HepG2 (cell line): ENCODE measurements at regions not wholly inside any gene's neighbourhood (a gene's known extent, or its start where the extent isn't known, plus 50 kb on each side); places are given as distances from the start of the nearest gene placed in this dataset.

Experiments used
- ATAC-seq: fragments of 200-7000 bp; cut with Tn5 transposase; 3 replicates; pipeline ENCODE4 v1.9.1; 2020; ENCODE audit warnings: mild to moderate bottlenecking, moderate library complexity
- BruUV-seq: library from RNA; stranded (reverse); fragments of 400-500 nt; replicated peaks from 2 replicates; lab custom pipeline; 2021; lab: Mats Ljungman, UMichigan
- CTCF ChIA-PET: fragments of 300-600 bp; formaldehyde crosslinking; extraction: SDS; loops from one replicate; lab custom pipeline; 2021; ENCODE audit warnings: low total read pairs, inconsistent platforms, low intra/inter-chr PET ratio; lab: Yijun Ruan, JAX
- POLR2A ChIA-PET: fragments of 350-600 bp; sonication (Branson Sonifier 250); formaldehyde crosslinking; loops from one replicate; lab custom pipeline; 2020; ENCODE audit warnings: antibody characterized with exemption, inconsistent platforms; lab: Yijun Ruan, JAX
- DNase-seq: peaks from one replicate; pipeline ENCODE4 v3.0.0-alpha.2; 2015; ENCODE audit warnings: low spot score
- FAIRE-seq: peaks from 3 replicates; lab custom pipeline; 2011; peaks lifted over from hg19 to GRCh38; lab: Jason Lieb, UNC
- H2AFZ ChIP-seq: one replicate; pipeline ENCODE4 v1.6.1; 2011; ENCODE audit warnings: low read length, inconsistent platforms
- H3K27ac ChIP-seq: fragments of 300-600 bp; 3 replicates; pipeline ENCODE4 v1.8.0; 2011; ENCODE audit warnings: mixed run types, mild to moderate bottlenecking, mixed read lengths, low read length, inconsistent platforms; ENCODE audit not compliant: insufficient read depth; ENCODE audit errors: extremely low read length
- H3K27me3 ChIP-seq, 2 experiments: fragments of 200-600 bp in 1 of 2; 2 replicates in 1 of 2; 3 replicates in 1 of 2; pipeline versions ENCODE4 v1.6.0 to v1.8.0; 2011; ENCODE audit warnings: low read length in 2 of 2, mild to moderate bottlenecking in 2 of 2, moderate library complexity in 2 of 2, inconsistent platforms in 1 of 2; ENCODE audit not compliant: insufficient read depth in 2 of 2, control insufficient read depth in 1 of 2
- H3K36me3 ChIP-seq, 2 experiments: fragments of 200-600 bp in 1 of 2; replicated peaks in 1 of 2; 2 replicates in 1 of 2; 3 replicates in 1 of 2; pipeline versions ENCODE4 v1.5.1 to v1.8.0; 2011; ENCODE audit warnings: low read length in 2 of 2, inconsistent platforms in 1 of 2; ENCODE audit not compliant: insufficient read depth in 2 of 2, control insufficient read depth in 1 of 2
- H3K4me1 ChIP-seq: 2 replicates; pipeline ENCODE4 v1.5.1; 2012; ENCODE audit warnings: low read length, inconsistent platforms; ENCODE audit not compliant: insufficient read depth
- H3K4me2 ChIP-seq: 2 replicates; pipeline ENCODE4 v1.6.0; 2011; ENCODE audit warnings: low read depth, low read length, inconsistent platforms
- H3K4me3 ChIP-seq, 3 experiments: fragments of 200-600 bp in 1 of 3; sonication (generic), shearing (Covaris generic) in 1 of 3; replicated peaks in 1 of 3; 2 replicates each; pipeline ENCODE4 v1.5.1; 2011 to 2016; ENCODE audit warnings: low read length in 3 of 3, inconsistent platforms in 2 of 3, low read depth in 2 of 3, mild to moderate bottlenecking in 2 of 3, control low read depth in 1 of 3, mixed read lengths in 1 of 3; ENCODE audit not compliant: insufficient read depth in 1 of 3
- H3K79me2 ChIP-seq: one replicate; pipeline ENCODE4 v1.6.1; 2011; ENCODE audit warnings: low read length, inconsistent platforms; ENCODE audit not compliant: insufficient read depth
- H3K9ac ChIP-seq: 2 replicates; pipeline ENCODE4 v1.6.0; 2011; ENCODE audit warnings: mild to moderate bottlenecking, low read depth, low read length, inconsistent platforms; ENCODE audit not compliant: insufficient read depth
- H3K9me3 ChIP-seq: 2 replicates; pipeline ENCODE4 v1.5.1; 2012; ENCODE audit warnings: mild to moderate bottlenecking, low read length
- H4K20me1 ChIP-seq: 2 replicates; pipeline ENCODE4 v1.6.0; 2011; ENCODE audit warnings: inconsistent platforms, mild to moderate bottlenecking, low read length, moderate library complexity; ENCODE audit not compliant: insufficient read depth
- AKAP8 ChIP-seq: sonication (generic); formaldehyde crosslinking; IDR thresholded peaks from 2 replicates; pipeline ENCODE4 v1.5.1; 2020; ENCODE audit warnings: mild to moderate bottlenecking, missing genetic modification reagents
- DNMT3B ChIP-seq: conservative IDR thresholded peaks from 2 replicates; pipeline ENCODE4 v1.6.1; 2016; ENCODE audit warnings: missing biosample characterization, control low read depth
- MAFF ChIP-seq: IDR thresholded peaks from 2 replicates; pipeline ENCODE4 v1.6.1; 2011; ENCODE audit warnings: low read depth, low read length, improper control_type of control experiment
- MAFK ChIP-seq, 2 experiments: IDR thresholded peaks in 1 of 2; conservative IDR thresholded peaks in 1 of 2; 2 replicates each; pipeline ENCODE4 v1.6.1; 2011; ENCODE audit warnings: improper control_type of control experiment in 2 of 2, low read length in 2 of 2
- SATB2 ChIP-seq: sonication (generic); formaldehyde crosslinking; IDR thresholded peaks from 2 replicates; pipeline ENCODE4 v1.5.0; 2020; ENCODE audit warnings: missing genetic modification reagents
- ZBTB21 ChIP-seq: sonication (generic); formaldehyde crosslinking; IDR thresholded peaks from 2 replicates; pipeline ENCODE4 v1.4.0; 2020; ENCODE audit warnings: missing genetic modification reagents
- ZFP36L1 ChIP-seq: sonication (generic); formaldehyde crosslinking; IDR thresholded peaks from 2 replicates; pipeline ENCODE4 v1.8.0; 2022; ENCODE audit warnings: mild to moderate bottlenecking, missing genetic modification reagents, moderate library complexity
- ZNF256 ChIP-seq: sonication (generic); formaldehyde crosslinking; conservative IDR thresholded peaks from 2 replicates; pipeline ENCODE4 v1.4.0; 2020; ENCODE audit warnings: missing genetic modification reagents
- ZNF550 ChIP-seq: sonication (generic); formaldehyde crosslinking; IDR thresholded peaks from 2 replicates; pipeline ENCODE4 v1.4.0; 2020; ENCODE audit warnings: mild to moderate bottlenecking, missing genetic modification reagents, borderline replicate concordance
- ZNF747 ChIP-seq: sonication (generic); formaldehyde crosslinking; IDR thresholded peaks from 2 replicates; pipeline ENCODE4 v1.8.1; 2023; ENCODE audit warnings: missing genetic modification reagents, mild to moderate bottlenecking, borderline replicate concordance
- WGBS: methylation state at CpG from one replicate; pipeline ENCODE4 v1.1.6; 2017; ENCODE audit warnings: low lambda C conversion rate; 5-methylcytosine and 5-hydroxymethylcytosine counted together
- in situ Hi-C: cut with HindIII; loops from 2 replicates; pipeline ENCODE4 v1.10.0; 2017; ENCODE audit warnings: low pct_unique_long_range_greater_than_20kb; ENCODE audit not compliant: extremely low pct_ligation_motif_present
- intact Hi-C: fragments of 100-400 bp; cut with micrococcal nuclease; formaldehyde crosslinking; loops from one replicate; pipeline ENCODE4 v1.10.0; 2022; ENCODE audit not compliant: unreplicated experiment
- TF ChIP-seq, protein P1 (sequence below): sonication (generic); formaldehyde crosslinking; IDR thresholded peaks from 2 replicates; pipeline ENCODE4 v1.4.0; 2020; ENCODE audit warnings: missing genetic modification reagents, borderline replicate concordance
- TF ChIP-seq, protein P2 (sequence below): sonication (generic); formaldehyde crosslinking; conservative IDR thresholded peaks from 2 replicates; pipeline ENCODE4 v1.5.0; 2020; ENCODE audit warnings: missing genetic modification reagents

DNA sequence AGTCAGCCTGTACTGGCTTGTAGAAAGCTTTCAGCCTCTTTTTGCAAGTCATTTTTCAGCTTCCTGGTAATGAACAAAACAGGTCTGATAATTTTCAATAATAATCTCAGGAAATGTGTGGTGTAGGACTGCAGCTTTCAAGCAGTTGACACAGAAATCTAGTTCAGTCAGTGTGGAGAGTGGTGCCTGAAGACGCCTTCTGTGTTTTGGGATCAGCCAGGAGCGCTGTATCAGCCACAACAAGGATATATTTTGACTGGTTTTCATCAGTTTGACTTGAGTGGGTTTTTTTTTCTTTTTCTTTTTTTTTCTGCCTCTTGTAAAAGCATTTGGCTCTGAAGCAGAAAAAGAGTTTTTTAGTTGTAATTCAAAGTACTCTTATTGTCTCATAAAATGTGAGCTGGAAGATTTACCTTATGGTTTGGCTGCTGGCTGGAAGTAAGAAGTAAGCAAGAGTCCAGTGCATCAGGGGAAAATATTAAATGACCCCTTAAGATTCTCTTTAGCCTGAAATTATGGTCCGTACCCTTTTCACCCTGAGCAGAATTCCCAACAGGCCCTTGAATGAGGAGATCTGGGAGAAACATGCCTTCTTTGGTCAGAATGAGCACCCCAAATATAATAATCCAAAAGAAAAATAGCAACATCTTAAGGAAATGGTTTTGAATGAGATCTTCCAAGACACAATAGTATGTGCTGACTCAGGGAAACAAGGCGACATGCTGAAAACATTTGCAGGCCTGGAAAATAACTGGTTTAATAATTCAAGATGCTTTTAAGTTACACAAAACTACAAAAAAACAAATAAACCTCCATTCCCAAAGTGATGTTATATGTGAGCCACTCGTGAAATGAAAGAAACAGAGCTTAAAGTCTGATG lies 332.7 kb upstream of the ADAMTS9 start:
- H3K4me1 ChIP-seq, result peaks cover 14% of the 10 kb centered on the region; the same call in 1 of the 2 replicates
- no TSS peak for BruUV-seq
- no peak overlapping the region for H3K4me3 ChIP-seq
- in situ Hi-C loops (no loop called here), intact Hi-C loops (no loop called here)
- H3K27ac ChIP-seq, result no peak overlapping the region
- no peaks in the 10 kb centered on the region for H4K20me1 ChIP-seq
- FAIRE-seq (no peak), DNase-seq (no peak), ATAC-seq (no peak)
- no peaks in the 10 kb centered on the region for H3K9me3 ChIP-seq
- H3K27me3 ChIP-seq, result no peaks in the 10 kb centered on the region
- H3K9ac ChIP-seq, result no peak overlapping the region
- no peak overlapping the region for H2AFZ ChIP-seq
- H3K79me2 ChIP-seq, result no peaks in the 10 kb centered on the region
- H3K36me3 ChIP-seq, result no peaks in the 10 kb centered on the region
- no peak overlapping the region for H3K4me2 ChIP-seq
- TF ChIP-seq MAFF, result peak; percentile 93
- TF ChIP-seq MAFK (conservative IDR thresholded peaks at IDR 0.05 in 1 of 2, IDR thresholded peaks at IDR 0.05 in 1 of 2; ENCODE audit: low read length in 2 of 2), result peak; percentile 90 to 95
- TF ChIP-seq ZNF747 (CRISPR knock-in tag), result no peak
- TF ChIP-seq ZFP36L1, result no peak
- POLR2A ChIA-PET, result no interaction called here
- WGBS, result 57% methylated on average over 5 of the region's 5 CpGs
- CTCF ChIA-PET, result no interaction called here

DNA sequence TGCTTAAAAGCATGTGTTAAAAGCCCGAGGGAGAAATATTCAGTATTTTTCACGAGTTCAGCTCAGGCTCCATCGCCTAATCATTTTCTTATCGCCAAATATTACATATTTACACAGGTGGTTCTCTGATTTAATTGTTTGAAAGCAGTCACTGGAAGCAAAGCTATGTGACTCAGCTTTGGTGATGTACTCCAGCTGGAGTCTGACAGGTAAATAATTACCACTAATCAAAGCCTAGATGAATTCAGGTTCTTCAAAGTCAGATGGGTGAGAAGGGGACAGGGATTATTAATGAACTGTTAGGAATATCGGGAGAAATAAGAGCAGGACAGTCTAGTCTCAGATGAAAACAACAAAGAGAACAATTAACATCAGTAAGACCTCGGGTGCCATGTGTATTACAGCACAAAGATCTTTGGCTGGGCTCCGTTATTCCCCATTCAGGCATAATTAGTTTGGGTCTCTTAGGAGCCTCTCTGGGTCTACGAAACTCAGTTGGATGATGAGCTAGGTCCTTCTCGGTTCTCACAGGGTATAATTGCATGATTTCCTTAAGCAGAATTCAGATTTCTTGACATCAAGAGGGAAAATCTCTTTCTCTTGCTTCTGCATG lies 331.7 kb upstream of the ADAMTS9 start:
- no peak overlapping the region for H2AFZ ChIP-seq
- in situ Hi-C loops (no loop called here), intact Hi-C loops (no loop called here)
- ATAC-seq (no peak), FAIRE-seq (no peak), DNase-seq (no peak)
- CTCF ChIA-PET, result no interaction called here
- no peaks in the 10 kb centered on the region for H3K79me2 ChIP-seq
- no TSS peak for BruUV-seq
- peaks cover 14% of the 10 kb centered on the region; the same call in 1 of the 2 replicates for H3K4me1 ChIP-seq
- H3K27ac ChIP-seq, result no peak overlapping the region
- H3K9me3 ChIP-seq, result no peaks in the 10 kb centered on the region
- H3K4me2 ChIP-seq, result no peak overlapping the region
- H3K36me3 ChIP-seq, result no peaks in the 10 kb centered on the region
- H4K20me1 ChIP-seq, result no peaks in the 10 kb centered on the region
- WGBS, result 6% methylated on average over 9 of the region's 9 CpGs
- POLR2A ChIA-PET, result no interaction called here
- H3K4me3 ChIP-seq, result no peak overlapping the region
- H3K9ac ChIP-seq, result no peak overlapping the region
- no peaks in the 10 kb centered on the region for H3K27me3 ChIP-seq
- TF ChIP-seq SATB2 (no peak), ZBTB21 (CRISPR knock-in tag) (no peak), AKAP8 (no peak), DNMT3B (CRISPR knock-in tag) (no peak), ZNF550 (CRISPR knock-in tag) (no peak), ZNF256 (CRISPR knock-in tag) (no peak)
- TF ChIP-seq, protein P1, sequence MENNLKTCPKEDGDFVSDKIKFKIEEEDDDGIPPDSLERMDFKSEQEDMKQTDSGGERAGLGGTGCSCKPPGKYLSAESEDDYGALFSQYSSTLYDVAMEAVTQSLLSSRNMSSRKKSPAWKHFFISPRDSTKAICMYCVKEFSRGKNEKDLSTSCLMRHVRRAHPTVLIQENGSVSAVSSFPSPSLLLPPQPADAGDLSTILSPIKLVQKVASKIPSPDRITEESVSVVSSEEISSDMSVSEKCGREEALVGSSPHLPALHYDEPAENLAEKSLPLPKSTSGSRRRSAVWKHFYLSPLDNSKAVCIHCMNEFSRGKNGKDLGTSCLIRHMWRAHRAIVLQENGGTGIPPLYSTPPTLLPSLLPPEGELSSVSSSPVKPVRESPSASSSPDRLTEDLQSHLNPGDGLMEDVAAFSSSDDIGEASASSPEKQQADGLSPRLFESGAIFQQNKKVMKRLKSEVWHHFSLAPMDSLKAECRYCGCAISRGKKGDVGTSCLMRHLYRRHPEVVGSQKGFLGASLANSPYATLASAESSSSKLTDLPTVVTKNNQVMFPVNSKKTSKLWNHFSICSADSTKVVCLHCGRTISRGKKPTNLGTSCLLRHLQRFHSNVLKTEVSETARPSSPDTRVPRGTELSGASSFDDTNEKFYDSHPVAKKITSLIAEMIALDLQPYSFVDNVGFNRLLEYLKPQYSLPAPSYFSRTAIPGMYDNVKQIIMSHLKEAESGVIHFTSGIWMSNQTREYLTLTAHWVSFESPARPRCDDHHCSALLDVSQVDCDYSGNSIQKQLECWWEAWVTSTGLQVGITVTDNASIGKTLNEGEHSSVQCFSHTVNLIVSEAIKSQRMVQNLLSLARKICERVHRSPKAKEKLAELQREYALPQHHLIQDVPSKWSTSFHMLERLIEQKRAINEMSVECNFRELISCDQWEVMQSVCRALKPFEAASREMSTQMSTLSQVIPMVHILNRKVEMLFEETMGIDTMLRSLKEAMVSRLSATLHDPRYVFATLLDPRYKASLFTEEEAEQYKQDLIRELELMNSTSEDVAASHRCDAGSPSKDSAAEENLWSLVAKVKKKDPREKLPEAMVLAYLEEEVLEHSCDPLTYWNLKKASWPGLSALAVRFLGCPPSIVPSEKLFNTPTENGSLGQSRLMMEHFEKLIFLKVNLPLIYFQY (CRISPR knock-in tag), result no peak
- TF ChIP-seq, protein P2, sequence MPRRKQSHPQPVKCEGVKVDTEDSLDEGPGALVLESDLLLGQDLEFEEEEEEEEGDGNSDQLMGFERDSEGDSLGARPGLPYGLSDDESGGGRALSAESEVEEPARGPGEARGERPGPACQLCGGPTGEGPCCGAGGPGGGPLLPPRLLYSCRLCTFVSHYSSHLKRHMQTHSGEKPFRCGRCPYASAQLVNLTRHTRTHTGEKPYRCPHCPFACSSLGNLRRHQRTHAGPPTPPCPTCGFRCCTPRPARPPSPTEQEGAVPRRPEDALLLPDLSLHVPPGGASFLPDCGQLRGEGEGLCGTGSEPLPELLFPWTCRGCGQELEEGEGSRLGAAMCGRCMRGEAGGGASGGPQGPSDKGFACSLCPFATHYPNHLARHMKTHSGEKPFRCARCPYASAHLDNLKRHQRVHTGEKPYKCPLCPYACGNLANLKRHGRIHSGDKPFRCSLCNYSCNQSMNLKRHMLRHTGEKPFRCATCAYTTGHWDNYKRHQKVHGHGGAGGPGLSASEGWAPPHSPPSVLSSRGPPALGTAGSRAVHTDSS (CRISPR knock-in tag), result no peak
